Neutrophil (primary cell): ENCODE measurements at regions not wholly inside any gene's neighbourhood (a gene's known extent, or its start where the extent isn't known, plus 50 kb on each side); places are given as distances from the start of the nearest gene placed in this dataset.

Experiments used
- H3K27ac ChIP-seq: fragments of 200-600 bp; sonication (generic); 2 replicates; pipeline ENCODE4 v1.5.1; 2016; ENCODE audit warnings: mild to moderate bottlenecking, moderate library complexity
- H3K27me3 ChIP-seq: fragments of 200-600 bp; sonication (generic); 2 replicates; pipeline ENCODE4 v1.6.0; 2016; ENCODE audit warnings: mild to moderate bottlenecking
- H3K36me3 ChIP-seq: fragments of 200-600 bp; sonication (generic); 2 replicates; pipeline ENCODE4 v1.5.1; 2017
- H3K4me1 ChIP-seq, 2 experiments: fragments of 200-600 bp in 1 of 2; sonication (generic) in 1 of 2; 1 replicate in 1 of 2; 2 replicates in 1 of 2; pipeline versions ENCODE4 v1.5.1 to v1.6.1; 2013 to 2016; ENCODE audit warnings: low read depth in 1 of 2, low read length in 1 of 2, mild to moderate bottlenecking in 1 of 2, moderate library complexity in 1 of 2; ENCODE audit not compliant: control insufficient read depth in 1 of 2, insufficient read depth in 1 of 2
- H3K4me3 ChIP-seq, 2 experiments: fragments of 200-600 bp in 1 of 2; sonication (generic) in 1 of 2; 1 replicate in 1 of 2; 2 replicates in 1 of 2; pipeline ENCODE4 v1.5.1; 2013 to 2016; ENCODE audit warnings: low read depth in 1 of 2, low read length in 1 of 2, mild to moderate bottlenecking in 1 of 2, moderate library complexity in 1 of 2
- H3K9me3 ChIP-seq: fragments of 200-600 bp; sonication (generic); 2 replicates; pipeline ENCODE4 v1.5.1; 2016
- CTCF ChIP-seq: fragments of 200-600 bp; sonication (generic); IDR thresholded peaks from 2 replicates; pipeline ENCODE4 v1.5.1; 2016; ENCODE audit warnings: antibody characterized with exemption

- no peak for TF ChIP-seq CTCF
- Histone ChIP-seq H3K36me3 (no peaks in the 10 kb centered on the region), H3K4me3 (no peak overlapping the region), H3K27me3 (no peaks in the 10 kb centered on the region), H3K4me1 (peaks cover 0 to 7% of the 10 kb centered on the region in 2 experiments), H3K9me3 (no peaks in the 10 kb centered on the region), H3K27ac (no peak overlapping the region)
Observed at GRCh38 chr6:93035756-93036155, 383.6 kb downstream of the EPHA7 start.

GRCh38 chr6:93021235-93021915 lies 398.0 kb downstream of the EPHA7 start:
- H3K27me3 ChIP-seq = no peaks in the 10 kb centered on the region
- no peak overlapping the region for H3K27ac ChIP-seq
- no peaks in the 10 kb centered on the region for H3K9me3 ChIP-seq
- no peak for TF ChIP-seq CTCF
- H3K36me3 ChIP-seq = no peaks in the 10 kb centered on the region
- no peak overlapping the region for H3K4me3 ChIP-seq
- H3K4me1 ChIP-seq = no peaks in the 10 kb centered on the region

GRCh38 chr6:93017626-93018025 lies 401.7 kb downstream of the EPHA7 start:
- H3K36me3 ChIP-seq = no peaks in the 10 kb centered on the region
- TF ChIP-seq CTCF = no peak
- no peaks in the 10 kb centered on the region for H3K4me1 ChIP-seq
- no peaks in the 10 kb centered on the region for H3K9me3 ChIP-seq
- H3K27ac ChIP-seq = no peak overlapping the region
- H3K4me3 ChIP-seq = no peak overlapping the region
- no peaks in the 10 kb centered on the region for H3K27me3 ChIP-seq

GRCh38 chr6:93017213-93017612 lies 402.1 kb downstream of the EPHA7 start:
- Histone ChIP-seq H3K4me3 (no peak overlapping the region), H3K27ac (no peak overlapping the region), H3K27me3 (no peaks in the 10 kb centered on the region), H3K9me3 (no peaks in the 10 kb centered on the region), H3K4me1 (no peaks in the 10 kb centered on the region), H3K36me3 (no peaks in the 10 kb centered on the region)
- TF ChIP-seq CTCF = no peak

- no peak for TF ChIP-seq CTCF
- Histone ChIP-seq H3K36me3 (no peaks in the 10 kb centered on the region), H3K9me3 (no peaks in the 10 kb centered on the region), H3K4me3 (no peak overlapping the region), H3K4me1 (no peaks in the 10 kb centered on the region), H3K27me3 (no peaks in the 10 kb centered on the region), H3K27ac (no peak overlapping the region)
Observed at GRCh38 chr6:93013054-93013453, 406.3 kb downstream of the EPHA7 start.
